PC-3 (cell line): ENCODE measurements at regions not wholly inside any gene's neighbourhood (a gene's known extent, or its start where the extent isn't known, plus 50 kb on each side); places are given as distances from the start of the nearest gene placed in this dataset.

ENCODE experiments used
- ATAC-seq: fragments of 200-7000 bp; cut with Tn5 transposase; 2 replicates; pipeline ENCODE4 v1.9.1; 2020; ENCODE audit warnings: mild to moderate bottlenecking, moderate library complexity
- BruUV-seq: library from RNA; stranded (reverse); fragments of 400-500 nt; replicated peaks from 2 replicates; lab custom pipeline; 2021; lab: Mats Ljungman, UMichigan
- CTCF ChIA-PET: fragments of 300-600 bp; sonication (Branson Sonifier 250); formaldehyde crosslinking; loops from one replicate; lab custom pipeline; 2022; ENCODE audit warnings: antibody characterized with exemption; lab: Charles Lee
- POLR2A ChIA-PET: fragments of 300-600 bp; sonication (Branson Sonifier 250); formaldehyde crosslinking; loops from one replicate; lab custom pipeline; 2022; ENCODE audit warnings: antibody characterized with exemption; ENCODE audit not compliant: unreplicated experiment; lab: Charles Lee
- DNase-seq: peaks from one replicate; pipeline ENCODE4 v3.0.0-alpha.2; 2015
- H2AFZ ChIP-seq: fragments of 300-600 bp; sonication (generic); 2 replicates; pipeline ENCODE4 v1.6.0; 2016; ENCODE audit warnings: antibody characterized with exemption, low read length
- H3F3A ChIP-seq: fragments of 300-600 bp; sonication (generic); one replicate; pipeline ENCODE4 v1.6.0; 2017; ENCODE audit warnings: antibody characterized with exemption, low read length, control low read depth, mild to moderate bottlenecking; ENCODE audit not compliant: unreplicated experiment
- H3K27ac ChIP-seq: fragments of 300-600 bp; sonication (generic); 2 replicates; pipeline ENCODE4 v1.5.1; 2016; ENCODE audit warnings: mild to moderate bottlenecking, low read length
- H3K27me3 ChIP-seq: fragments of 300-600 bp; sonication (generic); 2 replicates; pipeline ENCODE4 v1.6.1; 2016; ENCODE audit warnings: low read length, mixed read lengths
- H3K36me3 ChIP-seq: fragments of 300-600 bp; sonication (generic); 2 replicates; pipeline ENCODE4 v1.6.1; 2016; ENCODE audit warnings: low read depth, mixed run types, low read length, mixed read lengths
- H3K4me1 ChIP-seq: fragments of 300-600 bp; sonication (generic); 2 replicates; pipeline ENCODE4 v1.5.1; 2016; ENCODE audit warnings: low read length; ENCODE audit not compliant: insufficient read depth
- H3K4me2 ChIP-seq: fragments of 300-600 bp; sonication (generic); 2 replicates; pipeline ENCODE4 v1.6.0; 2016; ENCODE audit warnings: low read length
- H3K4me3 ChIP-seq: fragments of 300-600 bp; sonication (generic); 2 replicates; pipeline ENCODE4 v1.5.1; 2016; ENCODE audit warnings: mild to moderate bottlenecking, low read length, mixed read lengths
- H3K79me2 ChIP-seq: fragments of 300-600 bp; sonication (generic); 2 replicates; pipeline ENCODE4 v1.6.1; 2017; ENCODE audit warnings: low read length, mixed read lengths
- H3K9ac ChIP-seq: fragments of 300-600 bp; sonication (generic); 2 replicates; pipeline ENCODE4 v1.6.0; 2016; ENCODE audit warnings: mild to moderate bottlenecking, low read length
- H3K9me2 ChIP-seq: fragments of 300-600 bp; sonication (generic); replicated peaks from 2 replicates; pipeline ENCODE4 v1.6.1; 2016; ENCODE audit warnings: mixed run types, low read length, mixed read lengths
- H3K9me3 ChIP-seq: fragments of 300-600 bp; sonication (generic); 2 replicates; pipeline ENCODE4 v1.6.1; 2016; ENCODE audit warnings: low read length, mixed read lengths
- H4K20me1 ChIP-seq: fragments of 300-600 bp; sonication (generic); 2 replicates; pipeline ENCODE4 v1.6.1; 2016; ENCODE audit warnings: low read length, mixed read lengths
- CTCF ChIP-seq: fragments of 300-600 bp; sonication (generic); conservative IDR thresholded peaks from 2 replicates; pipeline ENCODE4 v1.5.1; 2017; ENCODE audit warnings: antibody characterized with exemption, low read depth, mild to moderate bottlenecking, low read length
- EZH2 ChIP-seq: fragments of 300-600 bp; sonication (generic); IDR thresholded peaks from one replicate; pipeline ENCODE4 v1.6.1; 2017; ENCODE audit warnings: antibody characterized with exemption, mild to moderate bottlenecking, low read length; ENCODE audit not compliant: unreplicated experiment
- EZH2phosphoT487 ChIP-seq: fragments of 300-600 bp; sonication (generic); IDR thresholded peaks from 2 replicates; pipeline ENCODE4 v1.6.1; 2018; ENCODE audit warnings: mild to moderate bottlenecking, antibody characterized with exemption, low read length, borderline replicate concordance
- intact Hi-C: fragments of 100-400 bp; cut with micrococcal nuclease; formaldehyde crosslinking; loops from 2 replicates; pipeline ENCODE4 v1.9.0; 2023

DNA sequence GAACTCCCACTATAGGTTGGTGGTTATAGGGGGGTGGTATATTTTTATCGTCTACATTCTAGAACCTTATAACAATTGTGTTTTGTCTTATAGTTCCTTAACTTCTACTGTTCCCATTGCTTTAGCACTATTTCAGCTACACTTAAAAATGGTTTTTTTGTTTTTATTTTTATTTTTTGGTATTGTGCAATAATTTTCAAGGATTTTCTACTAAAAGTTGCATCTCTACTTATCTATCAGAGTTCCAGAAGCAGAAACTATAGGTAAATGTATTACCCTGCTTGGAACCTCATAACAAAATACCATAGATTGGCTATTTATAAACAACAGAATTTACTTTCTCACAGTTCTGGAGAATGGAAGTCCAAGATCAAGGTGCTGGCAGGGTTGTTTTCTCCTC, 981.6 kb upstream of the CNTNAP5 start:
- Histone ChIP-seq H3K36me3 (no peaks in the 10 kb centered on the region), H2AFZ (no peak overlapping the region), H3K79me2 (no peaks in the 10 kb centered on the region), H3K9ac (no peak overlapping the region), H3K9me2 (no peaks in the 10 kb centered on the region), H3K27ac (no peak overlapping the region), H3F3A (no peaks in the 10 kb centered on the region), H4K20me1 (no peaks in the 10 kb centered on the region), H3K27me3 (no peaks in the 10 kb centered on the region), H3K9me3 (no peaks in the 10 kb centered on the region), H3K4me3 (no peak overlapping the region), H3K4me1 (no peaks in the 10 kb centered on the region), H3K4me2 (no peak overlapping the region)
- CTCF ChIA-PET: no interaction called here
- POLR2A ChIA-PET: no interaction called here
- TF ChIP-seq EZH2phosphoT487: no peak
- TF ChIP-seq EZH2: no peak
- no peak for TF ChIP-seq CTCF
- DNase-seq: no peak
- ATAC-seq: no peak
- intact Hi-C loops: no loop called here
- no TSS peak for BruUV-seq

DNA sequence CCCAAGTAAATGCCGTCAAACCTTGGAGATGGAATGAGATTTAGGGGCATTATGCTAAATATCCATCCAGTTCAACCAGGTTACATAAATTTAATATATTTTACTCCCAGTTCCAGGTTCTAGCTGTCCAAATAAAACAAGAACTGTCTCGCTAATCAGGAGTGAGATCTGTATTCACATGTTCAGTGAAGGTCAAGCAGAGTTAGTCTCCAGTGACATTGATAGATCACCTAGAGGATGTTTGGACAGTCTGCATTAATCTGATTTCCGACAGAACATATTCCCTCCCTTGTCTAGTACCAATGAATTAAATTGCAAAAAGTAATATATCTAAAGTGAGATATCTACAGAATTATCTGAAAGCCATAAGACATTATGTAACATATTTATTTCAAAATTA, 979.4 kb upstream of the CNTNAP5 start:
- Histone ChIP-seq H3F3A (no peaks in the 10 kb centered on the region), H3K9ac (no peak overlapping the region), H3K9me3 (no peaks in the 10 kb centered on the region), H3K4me3 (no peak overlapping the region), H3K9me2 (no peaks in the 10 kb centered on the region), H3K4me1 (no peaks in the 10 kb centered on the region), H3K4me2 (no peak overlapping the region), H3K27ac (no peak overlapping the region), H3K79me2 (no peaks in the 10 kb centered on the region), H2AFZ (no peak overlapping the region), H3K36me3 (no peaks in the 10 kb centered on the region), H4K20me1 (no peaks in the 10 kb centered on the region), H3K27me3 (no peaks in the 10 kb centered on the region)
- ATAC-seq (no peak), DNase-seq (no peak)
- CTCF ChIA-PET: no interaction called here
- no peak for TF ChIP-seq EZH2phosphoT487
- no peak for TF ChIP-seq CTCF
- TF ChIP-seq EZH2: no peak
- intact Hi-C loops: no loop called here
- no TSS peak for BruUV-seq
- POLR2A ChIA-PET: no interaction called here

GRCh38 chr2:123047186-123047585, 977.9 kb upstream of the CNTNAP5 start:
- H3K27me3 ChIP-seq: no peaks in the 10 kb centered on the region

More at GRCh38 chr2:123047186-123047585, 977.9 kb upstream of the CNTNAP5 start:
- ATAC-seq: no peak
- H3K9me2 ChIP-seq: no peaks in the 10 kb centered on the region
- BruUV-seq: no TSS peak
- intact Hi-C loops: no loop called here
- TF ChIP-seq EZH2 (no peak), EZH2phosphoT487 (no peak)
- H3K27ac ChIP-seq: no peak overlapping the region
- POLR2A ChIA-PET: no interaction called here
- CTCF ChIA-PET: no interaction called here
- no peak overlapping the region for H3K9ac ChIP-seq
- DNase-seq: peak; percentile 10
- no peaks in the 10 kb centered on the region for H4K20me1 ChIP-seq
- H3K4me3 ChIP-seq: no peak overlapping the region
- H3K9me3 ChIP-seq: no peaks in the 10 kb centered on the region
- no peaks in the 10 kb centered on the region for H3K79me2 ChIP-seq
- no peaks in the 10 kb centered on the region for H3K4me1 ChIP-seq
- H3K4me2 ChIP-seq: no peak overlapping the region
- no peaks in the 10 kb centered on the region for H3F3A ChIP-seq
- H2AFZ ChIP-seq: no peak overlapping the region
- H3K36me3 ChIP-seq: no peaks in the 10 kb centered on the region
